ENCODE measurements at regions not wholly inside any gene's neighbourhood (a gene's known extent, or its start where the extent isn't known, plus 50 kb on each side); places are given as distances from the start of the nearest gene placed in this dataset.
A peak's percentile ranks its signal among the peaks of the same experiment; 100 is the strongest.

- H3K4me1 ChIP-seq (ENCODE audit: control insufficient read depth in 4 of 4, insufficient read depth in 4 of 4, low read length in 3 of 4): no peaks in the 10 kb centered on the region
- no peak for DNase-seq (ENCODE audit: low spot score)
- no peaks in the 10 kb centered on the region for H3K9me3 ChIP-seq (ENCODE audit: control insufficient read depth in 4 of 4, low read length in 3 of 4)
- H3K27me3 ChIP-seq (ENCODE audit: control insufficient read depth in 4 of 4, insufficient read depth in 4 of 4, low read length in 3 of 4): no peaks in the 10 kb centered on the region
- H3K27ac ChIP-seq (ENCODE audit: low read depth in 1 of 2, low read length in 2 of 2): no peak overlapping the region
- H3K4me3 ChIP-seq (ENCODE audit: low read depth in 1 of 3, low read length in 3 of 3): no peak overlapping the region
- no peak overlapping the region for H3K9ac ChIP-seq (ENCODE audit: low read depth in 1 of 2, low read length in 2 of 2)
- H3K36me3 ChIP-seq (ENCODE audit: control insufficient read depth in 4 of 4, insufficient read depth in 3 of 4, low read depth in 1 of 4, low read length in 3 of 4): no peaks in the 10 kb centered on the region
- TF ChIP-seq HNF4A (conservative IDR thresholded peaks at IDR 0.05): peak in 1 of 2 donors; percentile 8
- TF ChIP-seq JUND (IDR thresholded peaks at IDR 0.05): no peak
- 75% methylated on average over 2 of the region's 2 CpGs for WGBS
These were observed 91.6 kb downstream of the HYCC1 start for GRCh38 chr7:22922307-22922706.

- no peaks in the 10 kb centered on the region for H3K27me3 ChIP-seq (ENCODE audit: control insufficient read depth in 4 of 4, insufficient read depth in 4 of 4, low read length in 3 of 4)
- H3K36me3 ChIP-seq (ENCODE audit: control insufficient read depth in 4 of 4, insufficient read depth in 3 of 4, low read depth in 1 of 4, low read length in 3 of 4): no peaks in the 10 kb centered on the region
- no peak for DNase-seq (ENCODE audit: low spot score)
- no peaks in the 10 kb centered on the region for H3K9me3 ChIP-seq (ENCODE audit: control insufficient read depth in 4 of 4, low read length in 3 of 4)
- H3K4me3 ChIP-seq (ENCODE audit: low read depth in 1 of 3, low read length in 3 of 3): no peak overlapping the region
- H3K27ac ChIP-seq (ENCODE audit: low read depth in 1 of 2, low read length in 2 of 2): no peak overlapping the region
- no peaks in the 10 kb centered on the region for H3K4me1 ChIP-seq (ENCODE audit: control insufficient read depth in 4 of 4, insufficient read depth in 4 of 4, low read length in 3 of 4)
- no peak for TF ChIP-seq MAX (IDR thresholded peaks at IDR 0.05)
- TF ChIP-seq FOXA1 (IDR thresholded peaks at IDR 0.05): no peak
- no peak for TF ChIP-seq JUND (IDR thresholded peaks at IDR 0.05)
- no peak for TF ChIP-seq RXRA (IDR thresholded peaks at IDR 0.05)
- TF ChIP-seq CTCF (IDR thresholded peaks at IDR 0.05; ENCODE audit: low read depth, low read length, missing input control): no peak
- no peak for TF ChIP-seq ZBTB33 (IDR thresholded peaks at IDR 0.05)
- TF ChIP-seq HNF4G (IDR thresholded peaks at IDR 0.05): no peak
- TF ChIP-seq NR2F2 (IDR thresholded peaks at IDR 0.05): no peak
- no peak for TF ChIP-seq GABPA (IDR thresholded peaks at IDR 0.05 in 1 of 2, conservative IDR thresholded peaks at IDR 0.05 in 1 of 2)
- TF ChIP-seq REST (IDR thresholded peaks at IDR 0.05): no peak
- no peak for TF ChIP-seq HNF4A (conservative IDR thresholded peaks at IDR 0.05)
- no peak for TF ChIP-seq ATF3 (IDR thresholded peaks at IDR 0.05)
- no peak for TF ChIP-seq TAF1 (conservative IDR thresholded peaks at IDR 0.05)
- no peak overlapping the region for H3K9ac ChIP-seq (ENCODE audit: low read depth in 1 of 2, low read length in 2 of 2)
- 89% methylated on average over 1 of the region's 1 CpG for WGBS
These were observed 92.4 kb downstream of the HYCC1 start for GRCh38 chr7:22921386-22922086.

Measured in liver (tissue), 8 donors.